T-cell (primary cell): ENCODE measurements at regions not wholly inside any gene's neighbourhood (a gene's known extent, or its start where the extent isn't known, plus 50 kb on each side); places are given as distances from the start of the nearest gene placed in this dataset.

Experiments used
- ATAC-seq, 4 experiments: fragments of 200-7000 bp in 3 of 4; fragments of 150-1000 bp in 1 of 4; cut with Tn5 transposase; replicated peaks in 1 of 4; 1 replicate in 3 of 4; 2 replicates in 1 of 4; pipeline ENCODE4 v1.10.0; 2021; ENCODE audit warnings: moderate library complexity in 3 of 4, mild to moderate bottlenecking in 2 of 4, moderate number of reproducible peaks in 1 of 4
- CTCF ChIA-PET, 2 donors: fragments of 300-600 bp; sonication (Branson Sonifier 250); formaldehyde crosslinking; loops; one replicate each; lab custom pipeline; 2022; ENCODE audit warnings: antibody characterized with exemption in 2 of 2; lab: Charles Lee
- POLR2A ChIA-PET, 2 donors: fragments of 300-600 bp; sonication (Branson Sonifier 250); formaldehyde crosslinking; loops; one replicate each; lab custom pipeline; 2022; ENCODE audit warnings: antibody characterized with exemption in 2 of 2; lab: Charles Lee
- DNase-seq, 35 experiments: peaks; one replicate each; pipeline versions ENCODE4 v3.0.0 to v3.0.0-alpha.2; 2013 to 2023
- H3K27ac ChIP-seq: one replicate; pipeline ENCODE4 v1.5.1; 2013; ENCODE audit warnings: low read length
- H3K27me3 ChIP-seq, 2 experiments: replicated peaks in 1 of 2; 1 replicate in 1 of 2; 2 replicates in 1 of 2; pipeline versions ENCODE4 v1.6.1 to v1.7.0; 2013; ENCODE audit warnings: low read length in 1 of 2, mixed read lengths in 1 of 2; ENCODE audit not compliant: control insufficient read depth in 2 of 2, insufficient read depth in 2 of 2; ENCODE audit errors: extremely low read depth in 1 of 2
- H3K36me3 ChIP-seq, 2 donors: 1 replicate in 1 of 2; 2 replicates in 1 of 2; pipeline versions ENCODE4 v1.6.1 to v1.7.0; 2013; ENCODE audit warnings: low read length in 1 of 2; ENCODE audit not compliant: control insufficient read depth in 2 of 2, insufficient read depth in 1 of 2; ENCODE audit errors: extremely low read depth in 1 of 2
- H3K4me1 ChIP-seq, 2 experiments: 1 replicate in 1 of 2; 2 replicates in 1 of 2; pipeline versions ENCODE4 v1.6.1 to v1.7.0; 2013; ENCODE audit warnings: low read length in 2 of 2, mixed read lengths in 1 of 2; ENCODE audit not compliant: insufficient read depth in 2 of 2, control insufficient read depth in 1 of 2; ENCODE audit errors: extremely low read depth in 1 of 2
- H3K4me3 ChIP-seq, 2 donors: 1 replicate in 1 of 2; 2 replicates in 1 of 2; pipeline versions ENCODE4 v1.5.1 to v1.7.0; 2013; ENCODE audit warnings: mild to moderate bottlenecking in 2 of 2, low read length in 1 of 2, moderate library complexity in 1 of 2; ENCODE audit not compliant: control insufficient read depth in 1 of 2; ENCODE audit errors: extremely low read depth in 1 of 2
- H3K9me3 ChIP-seq: 2 replicates; pipeline ENCODE4 v1.7.0; 2013
- H3K27ac Mint-ChIP-seq, 2 donors: one replicate each; pipeline ENCODE4 v1.8.0; 2020 to 2021; ENCODE audit warnings: mild to moderate bottlenecking in 2 of 2, mixed read lengths in 2 of 2
- H3K27me3 Mint-ChIP-seq, 2 donors: one replicate each; pipeline ENCODE4 v1.8.0; 2021 to 2022; ENCODE audit warnings: mixed read lengths in 2 of 2
- H3K36me3 Mint-ChIP-seq: one replicate; pipeline ENCODE4 v1.8.0; 2021; ENCODE audit warnings: mixed read lengths
- H3K4me1 Mint-ChIP-seq, 3 donors: one replicate each; pipeline ENCODE4 v1.8.0; 2020 to 2022; ENCODE audit warnings: mixed read lengths in 3 of 3, mild to moderate bottlenecking in 1 of 3
- H3K4me3 Mint-ChIP-seq, 3 donors: one replicate each; pipeline ENCODE4 v1.8.0; 2020 to 2022; ENCODE audit warnings: mild to moderate bottlenecking in 3 of 3, mixed read lengths in 3 of 3, moderate library complexity in 3 of 3
- H3K9me3 Mint-ChIP-seq, 3 donors: one replicate each; pipeline ENCODE4 v1.8.0; 2020 to 2022; ENCODE audit warnings: mixed read lengths in 3 of 3
- WGBS: methylation state at CpG from one replicate; pipeline ENCODE4 v1.1.5; 2013; ENCODE audit warnings: missing lambda C conversion rate; ENCODE audit not compliant: insufficient coverage; 5-methylcytosine and 5-hydroxymethylcytosine counted together

GRCh38 chr6:87884203-87884602 is 163.4 kb upstream of the SPACA1 start:
- Histone ChIP-seq H3K27ac (no peak overlapping the region), H3K27me3 (peaks cover 0 to 5% of the 10 kb centered on the region in 2 experiments), H3K4me3 (no peak overlapping the region), H3K4me1 (no peaks in the 10 kb centered on the region), H3K36me3 (no peaks in the 10 kb centered on the region), H3K9me3 (no peaks in the 10 kb centered on the region)
- Mint-ChIP-seq H3K27me3 (peaks cover 3 to 23% of the 10 kb centered on the region in 2 donors), H3K4me3 (no peak overlapping the region), H3K27ac (no peak overlapping the region), H3K36me3 (no peaks in the 10 kb centered on the region), H3K9me3 (peaks cover 0 to 3% (median 0%) of the 10 kb centered on the region in 3 donors), H3K4me1 (no peaks in the 10 kb centered on the region)
- ChIA-PET CTCF (no interaction called here), POLR2A (no interaction called here)
- DNase-seq (no peak), ATAC-seq (no peak)
- WGBS, result 87% methylated on average over 1 of the region's 1 CpG

GRCh38 chr6:87881342-87881895 is 166.2 kb upstream of the SPACA1 start:
- Mint-ChIP-seq H3K4me3 (no peak overlapping the region), H3K4me1 (no peaks in the 10 kb centered on the region), H3K27me3 (peaks cover 14 to 28% of the 10 kb centered on the region in 2 donors), H3K9me3 (peaks cover 0 to 3% (median 0%) of the 10 kb centered on the region in 3 donors), H3K36me3 (no peaks in the 10 kb centered on the region), H3K27ac (no peak overlapping the region)
- Histone ChIP-seq H3K4me3 (no peak overlapping the region), H3K9me3 (no peaks in the 10 kb centered on the region), H3K27ac (no peak overlapping the region), H3K27me3 (peaks cover 0 to 5% of the 10 kb centered on the region in 2 experiments), H3K36me3 (no peaks in the 10 kb centered on the region), H3K4me1 (no peaks in the 10 kb centered on the region)
- 71% methylated on average over 2 of the region's 4 CpGs for WGBS
- ATAC-seq (no peak), DNase-seq (no peak)
- ChIA-PET CTCF (interaction anchor here in 1 of 2 donors (0.5 kb wide), 1 partner anchor 603 kb away, joined by 3 read pairs; no protein-coding TSS in a partner anchor), POLR2A (no interaction called here)

- H3K27ac Mint-ChIP-seq, result no peak overlapping the region
- Histone ChIP-seq H3K4me3 (no peak overlapping the region), H3K27ac (no peak overlapping the region), H3K27me3 (peaks cover 0 to 5% of the 10 kb centered on the region in 2 experiments), H3K9me3 (no peaks in the 10 kb centered on the region), H3K4me1 (no peaks in the 10 kb centered on the region), H3K36me3 (no peaks in the 10 kb centered on the region)
- no peaks in the 10 kb centered on the region for H3K36me3 Mint-ChIP-seq
- no peaks in the 10 kb centered on the region for H3K4me1 Mint-ChIP-seq
- ATAC-seq (no peak), DNase-seq (no peak)
- peaks cover 0 to 3% (median 0%) of the 10 kb centered on the region in 3 donors for H3K9me3 Mint-ChIP-seq
- H3K4me3 Mint-ChIP-seq, result no peak overlapping the region
- CTCF ChIA-PET, result interaction anchor here in 1 of 2 donors (0.9 kb wide), 1 partner anchor 40 kb away, joined by 3 read pairs; no protein-coding TSS in a partner anchor
- H3K27me3 Mint-ChIP-seq, result peaks cover 30 to 40% of the 10 kb centered on the region in 2 donors
- no CpG with 5 or more reads among the region's 7 CpGs for WGBS
- POLR2A ChIA-PET, result no interaction called here
These were observed 168.3 kb upstream of the SPACA1 start for GRCh38 chr6:87879132-87879861.

- Histone ChIP-seq H3K36me3 (no peaks in the 10 kb centered on the region), H3K27ac (no peak overlapping the region), H3K4me1 (no peaks in the 10 kb centered on the region), H3K4me3 (no peak overlapping the region), H3K27me3 (peaks cover 0 to 5% of the 10 kb centered on the region in 2 experiments), H3K9me3 (no peaks in the 10 kb centered on the region)
- DNase-seq (no peak), ATAC-seq (no peak)
- H3K36me3 Mint-ChIP-seq, result no peaks in the 10 kb centered on the region
- H3K27me3 Mint-ChIP-seq, result peaks cover 32 to 38% of the 10 kb centered on the region in 2 donors
- H3K27ac Mint-ChIP-seq, result no peak overlapping the region
- H3K4me1 Mint-ChIP-seq, result no peaks in the 10 kb centered on the region
- POLR2A ChIA-PET, result interaction anchor here in 1 of 2 donors (0.7 kb wide), 1 partner anchor 617 kb away, joined by 4 read pairs; no protein-coding TSS in a partner anchor
- CTCF ChIA-PET, result interaction anchor here in 1 of 2 donors (0.7 kb wide), 1 partner anchor 751 kb away, joined by 3 read pairs; no protein-coding TSS in a partner anchor
- WGBS, result no CpG with 5 or more reads among the region's 1 CpG
- no peaks in the 10 kb centered on the region for H3K9me3 Mint-ChIP-seq
- no peak overlapping the region for H3K4me3 Mint-ChIP-seq
These were observed 171.9 kb upstream of the SPACA1 start for GRCh38 chr6:87875781-87876180.

- CTCF ChIA-PET, result interaction anchor here in 1 of 2 donors (1.0 kb wide), 1 partner anchor 14 kb away, joined by 3 read pairs; no protein-coding TSS in a partner anchor
- Mint-ChIP-seq H3K4me3 (no peak overlapping the region), H3K9me3 (no peaks in the 10 kb centered on the region), H3K4me1 (no peaks in the 10 kb centered on the region), H3K36me3 (no peaks in the 10 kb centered on the region), H3K27me3 (peaks cover 28 to 34% of the 10 kb centered on the region in 2 donors), H3K27ac (no peak overlapping the region)
- H3K4me3 ChIP-seq, result no peak overlapping the region
- no peaks in the 10 kb centered on the region for H3K4me1 ChIP-seq
- POLR2A ChIA-PET, result no interaction called here
- no peak overlapping the region for H3K27ac ChIP-seq
- peaks cover 0 to 2% of the 10 kb centered on the region in 2 experiments for H3K27me3 ChIP-seq
- DNase-seq (no peak), ATAC-seq (no peak)
- no CpG with 5 or more reads among the region's 3 CpGs for WGBS
- H3K9me3 ChIP-seq, result no peaks in the 10 kb centered on the region
- H3K36me3 ChIP-seq, result no peaks in the 10 kb centered on the region
These were observed 171.5 kb upstream of the AKIRIN2 start for GRCh38 chr6:87873556-87873955.

- H3K27me3 ChIP-seq, result peaks cover 0 to 3% of the 10 kb centered on the region in 2 experiments
- H3K36me3 Mint-ChIP-seq, result no peaks in the 10 kb centered on the region
- no peaks in the 10 kb centered on the region for H3K9me3 ChIP-seq
- peaks cover 15 to 21% of the 10 kb centered on the region in 2 donors for H3K27me3 Mint-ChIP-seq
- H3K36me3 ChIP-seq, result no peaks in the 10 kb centered on the region
- ChIA-PET POLR2A (no interaction called here), CTCF (no interaction called here)
- H3K4me3 Mint-ChIP-seq, result no peak overlapping the region
- no peak overlapping the region for H3K4me3 ChIP-seq
- no peak for DNase-seq
- no peak overlapping the region for H3K27ac ChIP-seq
- H3K4me1 Mint-ChIP-seq, result no peaks in the 10 kb centered on the region
- no peak for ATAC-seq
- H3K4me1 ChIP-seq, result no peaks in the 10 kb centered on the region
- 89% methylated on average over 1 of the region's 3 CpGs for WGBS
- no peak overlapping the region for H3K27ac Mint-ChIP-seq
- no peaks in the 10 kb centered on the region for H3K9me3 Mint-ChIP-seq
These were observed 168.5 kb upstream of the AKIRIN2 start for GRCh38 chr6:87870556-87870955.
